Activated gamma-delta T cell treated with Interleukin-2 at 50 U/mL for 16 hours (primary cell): ENCODE measurements at regions not wholly inside any gene's neighbourhood (a gene's known extent, or its start where the extent isn't known, plus 50 kb on each side); places are given as distances from the start of the nearest gene placed in this dataset.
"Not testable (repeated sequence)": the region's sequence is repeated elsewhere in the genome, so short reads cannot be mapped to it uniquely, and the experiment has no call there.

Source experiments
- DNase-seq: peaks from one replicate; pipeline ENCODE4 v3.0.0-alpha.2; 2020

GRCh38 chr16:32116533-32116932 is 136.6 kb upstream of the TP53TG3D start:
- not testable (repeated sequence) for DNase-seq

- DNase-seq = not testable (repeated sequence)
These were observed 132.7 kb upstream of the TP53TG3D start for GRCh38 chr16:32120372-32120771.

DNA sequence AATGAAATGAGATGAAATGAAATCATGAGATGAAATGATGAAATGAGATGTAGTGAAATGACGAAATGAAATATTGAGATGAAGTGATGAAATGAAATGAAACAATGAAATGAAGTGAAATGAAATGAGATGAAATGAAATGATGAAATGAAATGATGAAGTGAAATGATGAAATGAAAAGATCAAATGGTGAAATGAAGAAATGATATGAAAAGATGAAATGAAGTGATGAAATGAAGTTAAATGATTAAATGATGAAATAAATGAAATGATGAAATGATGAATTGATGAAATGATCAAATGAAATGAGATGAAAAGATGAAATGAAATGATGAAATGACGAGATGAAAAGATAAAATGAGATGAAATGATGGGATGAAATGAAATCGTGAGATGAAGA is 132.3 kb upstream of the TP53TG3D start:
- not testable (repeated sequence) for DNase-seq

DNA sequence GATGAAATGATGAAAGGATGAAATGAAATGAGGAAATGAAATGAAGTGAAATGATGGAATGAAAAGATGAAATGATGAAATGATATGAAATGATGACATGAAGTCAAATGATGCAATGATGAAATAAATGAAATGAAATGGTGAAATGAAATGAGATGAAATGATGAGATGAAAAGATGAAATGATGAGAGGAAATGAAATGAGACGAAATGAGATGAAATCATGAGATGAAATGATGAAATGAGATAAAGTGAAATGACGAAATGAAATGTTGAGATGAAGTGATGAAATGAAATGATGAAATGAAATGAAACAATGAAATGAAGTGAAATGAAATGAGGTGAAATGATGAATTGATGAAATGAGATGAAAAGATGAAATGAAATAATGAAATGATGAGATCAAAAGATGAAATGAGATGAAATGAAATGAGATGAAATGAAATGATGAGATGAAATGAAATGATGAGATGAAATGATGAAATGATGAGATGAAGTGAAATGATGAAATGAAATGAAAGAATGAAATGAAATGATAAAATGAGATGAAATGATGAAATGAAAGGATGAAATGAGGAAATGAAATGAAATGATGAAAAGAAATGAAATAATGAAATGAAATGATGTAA is 131.7 kb upstream of the TP53TG3D start:
- DNase-seq = not testable (repeated sequence)

GRCh38 chr16:32152434-32152833 is 100.7 kb upstream of the TP53TG3D start:
- DNase-seq = not testable (repeated sequence)

DNA sequence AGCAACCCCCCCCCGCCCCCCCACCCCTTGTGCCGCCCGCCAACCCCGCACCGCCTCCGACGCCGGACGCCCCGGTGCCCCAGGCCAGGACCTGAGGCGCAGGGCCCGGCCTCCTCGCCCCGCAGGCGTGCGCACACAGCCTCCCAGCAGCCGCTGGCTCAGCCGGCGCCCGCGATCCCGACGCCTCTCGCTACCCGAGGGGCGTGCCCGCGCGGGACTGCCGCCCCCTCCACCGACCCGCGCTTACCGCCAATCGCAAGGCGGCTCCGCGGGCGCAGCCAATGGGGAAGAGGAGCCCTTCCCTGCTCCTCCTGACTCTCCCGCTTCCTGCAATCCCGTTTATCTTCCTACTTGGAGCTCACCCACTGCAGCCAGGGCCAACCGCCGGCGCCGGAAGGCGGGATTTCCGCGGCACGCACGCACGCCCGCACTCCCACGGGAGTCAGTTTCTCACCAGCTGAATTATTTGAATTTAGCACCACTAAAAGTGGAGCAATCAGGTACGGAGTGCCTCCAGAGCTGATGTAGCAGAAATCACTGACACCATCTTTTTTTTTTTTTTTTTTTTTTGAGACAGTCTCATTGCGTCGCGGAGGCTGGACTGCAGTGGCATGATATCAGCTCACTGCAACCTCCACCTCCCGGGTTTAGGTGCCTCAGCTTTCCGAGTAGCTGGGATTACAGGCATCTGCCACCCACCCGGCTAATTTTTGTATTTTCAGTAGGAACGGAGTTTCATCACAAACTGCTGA is 65.0 kb upstream of the TP53TG3D start:
- not testable (repeated sequence) for DNase-seq

GRCh38 chr16:32202585-32202984 is 50.5 kb upstream of the TP53TG3D start:
- DNase-seq = not testable (repeated sequence)
